ENCODE measurements at regions not wholly inside any gene's neighbourhood (a gene's known extent, or its start where the extent isn't known, plus 50 kb on each side); places are given as distances from the start of the nearest gene placed in this dataset. TPM values are rescaled to one million over a fixed set of nuclear protein-coding genes. Genes with fewer than 3 reads are reported as not detected.

DNA sequence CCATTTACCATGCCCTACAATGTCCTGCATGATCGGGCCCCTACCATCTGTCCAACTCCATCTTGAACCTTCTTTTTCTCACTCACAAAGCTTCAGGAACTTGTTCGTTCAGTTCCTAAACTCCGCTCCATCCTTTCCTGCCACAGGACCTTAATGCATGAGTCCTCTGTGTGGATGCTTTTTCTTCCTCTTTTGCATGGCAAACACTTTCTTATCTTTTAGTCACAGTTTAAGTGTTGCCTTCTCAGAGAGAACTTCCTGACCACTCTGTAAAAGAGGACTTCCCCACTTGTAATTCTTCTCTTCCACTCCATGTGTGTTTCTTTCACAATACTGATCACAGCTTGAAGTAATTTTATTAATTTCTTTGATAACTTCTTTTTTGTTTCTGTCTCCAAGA lies 54.4 kb upstream of the ETV6 start:
- no peak overlapping the region for H3K9ac ChIP-seq
- H3K4me1 ChIP-seq, result peaks cover 4% of the 10 kb centered on the region
- no peaks in the 10 kb centered on the region for H3K36me3 ChIP-seq
- no peak overlapping the region for H3K4me3 ChIP-seq
- TF ChIP-seq EZH2phosphoT487 (IDR thresholded peaks at IDR 0.05) (no peak), EZH2 (IDR thresholded peaks at IDR 0.05) (no peak)
- TF ChIP-seq, protein P1, sequence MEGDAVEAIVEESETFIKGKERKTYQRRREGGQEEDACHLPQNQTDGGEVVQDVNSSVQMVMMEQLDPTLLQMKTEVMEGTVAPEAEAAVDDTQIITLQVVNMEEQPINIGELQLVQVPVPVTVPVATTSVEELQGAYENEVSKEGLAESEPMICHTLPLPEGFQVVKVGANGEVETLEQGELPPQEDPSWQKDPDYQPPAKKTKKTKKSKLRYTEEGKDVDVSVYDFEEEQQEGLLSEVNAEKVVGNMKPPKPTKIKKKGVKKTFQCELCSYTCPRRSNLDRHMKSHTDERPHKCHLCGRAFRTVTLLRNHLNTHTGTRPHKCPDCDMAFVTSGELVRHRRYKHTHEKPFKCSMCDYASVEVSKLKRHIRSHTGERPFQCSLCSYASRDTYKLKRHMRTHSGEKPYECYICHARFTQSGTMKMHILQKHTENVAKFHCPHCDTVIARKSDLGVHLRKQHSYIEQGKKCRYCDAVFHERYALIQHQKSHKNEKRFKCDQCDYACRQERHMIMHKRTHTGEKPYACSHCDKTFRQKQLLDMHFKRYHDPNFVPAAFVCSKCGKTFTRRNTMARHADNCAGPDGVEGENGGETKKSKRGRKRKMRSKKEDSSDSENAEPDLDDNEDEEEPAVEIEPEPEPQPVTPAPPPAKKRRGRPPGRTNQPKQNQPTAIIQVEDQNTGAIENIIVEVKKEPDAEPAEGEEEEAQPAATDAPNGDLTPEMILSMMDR (IDR thresholded peaks at IDR 0.05), result no peak
- no peaks in the 10 kb centered on the region for H3F3A ChIP-seq (ENCODE audit: low read depth)
- Mint-ChIP-seq H3K36me3 (no peaks in the 10 kb centered on the region), H3K9me3 (peaks cover 3% of the 10 kb centered on the region), H3K4me3 (no peak overlapping the region), H3K27ac (no peak overlapping the region), H3K27me3 (ENCODE audit: insufficient read depth, low read depth) (peaks cover 7% of the 10 kb centered on the region), H3K4me1 (no peaks in the 10 kb centered on the region)
- no peak overlapping the region for H3K4me2 ChIP-seq
- H3K27ac ChIP-seq, result no peak overlapping the region
- no peaks in the 10 kb centered on the region for H3K27me3 ChIP-seq
- no peaks in the 10 kb centered on the region for H4K20me1 ChIP-seq (ENCODE audit: low read depth)
- no peak overlapping the region for H2AFZ ChIP-seq (replicated peaks)
- DNase-seq (ENCODE audit: low spot score), result no peak
- no peaks in the 10 kb centered on the region for H3K79me2 ChIP-seq (ENCODE audit: low read depth)
- no peaks in the 10 kb centered on the region for H3K9me3 ChIP-seq (ENCODE audit: low read depth)

DNA sequence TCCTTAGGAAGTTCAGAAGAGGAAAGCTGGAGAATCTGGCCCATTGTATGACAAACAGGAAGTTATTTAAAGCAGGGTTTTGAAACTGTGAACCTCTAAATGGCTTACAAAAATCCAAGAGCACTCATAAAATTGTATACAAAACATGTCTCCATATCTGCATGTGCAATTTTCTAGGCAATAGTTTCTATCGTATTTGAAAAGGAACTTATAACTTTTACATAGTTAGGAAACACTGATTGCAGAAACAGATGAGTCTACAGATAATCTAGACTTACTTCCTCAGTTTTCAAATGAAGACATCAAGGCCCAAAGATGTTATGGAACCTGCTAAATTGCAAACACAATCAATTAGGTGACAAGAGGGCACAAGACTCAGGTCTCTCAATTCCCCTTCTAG lies 53.3 kb upstream of the ETV6 start:
- Mint-ChIP-seq H3K36me3 (no peaks in the 10 kb centered on the region), H3K27me3 (ENCODE audit: insufficient read depth, low read depth) (peaks cover 7% of the 10 kb centered on the region), H3K27ac (no peak overlapping the region), H3K4me1 (no peaks in the 10 kb centered on the region), H3K9me3 (peaks cover 3% of the 10 kb centered on the region), H3K4me3 (no peak overlapping the region)
- H3F3A ChIP-seq (ENCODE audit: low read depth), result no peaks in the 10 kb centered on the region
- no peak overlapping the region for H3K27ac ChIP-seq
- H3K9me3 ChIP-seq (ENCODE audit: low read depth), result no peaks in the 10 kb centered on the region
- H4K20me1 ChIP-seq (ENCODE audit: low read depth), result no peaks in the 10 kb centered on the region
- no peak overlapping the region for H2AFZ ChIP-seq (replicated peaks)
- no peak overlapping the region for H3K4me2 ChIP-seq
- peaks cover 4% of the 10 kb centered on the region for H3K4me1 ChIP-seq
- H3K9ac ChIP-seq, result no peak overlapping the region
- H3K79me2 ChIP-seq (ENCODE audit: low read depth), result no peaks in the 10 kb centered on the region
- no peak overlapping the region for H3K4me3 ChIP-seq
- DNase-seq (ENCODE audit: low spot score), result no peak
- H3K36me3 ChIP-seq, result no peaks in the 10 kb centered on the region
- TF ChIP-seq EZH2 (IDR thresholded peaks at IDR 0.05) (no peak), EZH2phosphoT487 (IDR thresholded peaks at IDR 0.05) (no peak)
- TF ChIP-seq, protein P1 (IDR thresholded peaks at IDR 0.05), result no peak
- H3K27me3 ChIP-seq, result no peaks in the 10 kb centered on the region

DNA sequence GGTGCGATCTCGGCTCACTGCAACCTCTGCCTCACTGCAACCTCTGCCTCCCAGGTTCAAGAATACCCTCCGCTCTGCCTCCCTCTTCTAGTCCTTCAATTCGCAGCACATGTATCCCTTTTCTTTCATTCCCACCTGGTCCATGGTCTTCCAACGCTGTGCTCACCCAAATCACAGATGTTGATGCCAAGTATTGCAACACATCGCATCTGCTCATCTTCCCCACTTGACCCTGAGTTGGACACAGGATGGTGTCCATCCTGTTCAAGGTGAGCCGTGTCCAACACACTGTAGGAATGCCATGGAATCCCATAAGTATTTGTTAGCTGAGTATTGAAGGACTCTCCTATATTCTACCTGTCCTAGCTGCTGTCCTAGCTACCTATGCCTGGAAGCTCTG lies 50.6 kb upstream of the ETV6 start:
- no peak for DNase-seq (ENCODE audit: low spot score)
- Histone ChIP-seq H3K4me2 (no peak overlapping the region), H3K9me3 (ENCODE audit: low read depth) (no peaks in the 10 kb centered on the region), H3K79me2 (ENCODE audit: low read depth) (no peaks in the 10 kb centered on the region), H4K20me1 (ENCODE audit: low read depth) (no peaks in the 10 kb centered on the region), H3K27me3 (no peaks in the 10 kb centered on the region), H3K36me3 (no peaks in the 10 kb centered on the region), H3K9ac (no peak overlapping the region), H2AFZ (replicated peaks) (no peak overlapping the region), H3F3A (ENCODE audit: low read depth) (no peaks in the 10 kb centered on the region), H3K4me1 (no peaks in the 10 kb centered on the region), H3K27ac (no peak overlapping the region), H3K4me3 (no peak overlapping the region)
- Mint-ChIP-seq H3K36me3 (no peaks in the 10 kb centered on the region), H3K27me3 (ENCODE audit: insufficient read depth, low read depth) (peaks cover 5% of the 10 kb centered on the region), H3K4me1 (no peaks in the 10 kb centered on the region), H3K9me3 (no peaks in the 10 kb centered on the region), H3K4me3 (no peak overlapping the region), H3K27ac (no peak overlapping the region)
- TF ChIP-seq, protein P1 (IDR thresholded peaks at IDR 0.05), result no peak
- no peak for TF ChIP-seq EZH2 (IDR thresholded peaks at IDR 0.05)

Small RNAs in the stretch of these regions (small RNA-seq; reads per million reads assigned to genes)
- gene AC007450.3 (not detected), gene HIGD1AP8 (not detected), gene RNU7-60P (not detected)

Measured in neural progenitor cell (in vitro differentiated cells).